B cell (primary cell): ENCODE measurements at regions not wholly inside any gene's neighbourhood (a gene's known extent, or its start where the extent isn't known, plus 50 kb on each side); places are given as distances from the start of the nearest gene placed in this dataset.

ENCODE experiments used
- ATAC-seq: fragments of 200-7000 bp; cut with Tn5 transposase; one replicate; pipeline ENCODE4 v1.10.0; 2021; ENCODE audit warnings: low read depth, mild to moderate bottlenecking, moderate number of reproducible peaks, moderate library complexity
- CTCF ChIA-PET: fragments of 350-600 bp; sonication (Branson Sonifier 250); formaldehyde crosslinking; loops from one replicate; lab custom pipeline; 2021; ENCODE audit warnings: antibody characterized with exemption, inconsistent platforms; lab: Charles Lee
- POLR2A ChIA-PET: fragments of 350-600 bp; sonication (Branson Sonifier 250); formaldehyde crosslinking; loops from one replicate; lab custom pipeline; 2021; ENCODE audit warnings: antibody characterized with exemption; lab: Charles Lee
- DNase-seq: peaks from one replicate; pipeline ENCODE4 v3.0.0; 2013
- H2AFZ ChIP-seq: 2 replicates; pipeline ENCODE4 v1.6.1; 2012; ENCODE audit warnings: mild to moderate bottlenecking, low read depth, low read length; ENCODE audit not compliant: insufficient read depth, poor library complexity, severe bottlenecking
- H3K27ac ChIP-seq, 2 donors: 1 replicate in 1 of 2; 2 replicates in 1 of 2; pipeline ENCODE4 v1.5.1; 2012 to 2013; ENCODE audit warnings: low read length in 2 of 2, mild to moderate bottlenecking in 2 of 2, moderate library complexity in 1 of 2
- H3K27me3 ChIP-seq, 4 experiments: fragments of 200-600 bp in 1 of 4; sonication (generic) in 1 of 4; replicated peaks in 1 of 4; 1 replicate in 2 of 4; 2 replicates in 2 of 4; pipeline versions ENCODE4 v1.6.1 to v1.7.0; 2013 to 2016; ENCODE audit warnings: low read length in 3 of 4, mild to moderate bottlenecking in 2 of 4, mixed read lengths in 1 of 4, moderate library complexity in 1 of 4; ENCODE audit not compliant: insufficient read depth in 4 of 4, control insufficient read depth in 3 of 4; ENCODE audit errors: control extremely low read depth in 1 of 4
- H3K36me3 ChIP-seq, 2 experiments: replicated peaks in 1 of 2; 1 replicate in 1 of 2; 2 replicates in 1 of 2; pipeline versions ENCODE4 v1.6.1 to v1.7.1; 2013; ENCODE audit warnings: low read length in 1 of 2; ENCODE audit not compliant: insufficient read depth in 2 of 2, control insufficient read depth in 1 of 2; ENCODE audit errors: control extremely low read depth in 1 of 2, extremely low read depth in 1 of 2
- H3K4me1 ChIP-seq, 2 donors: fragments of 200-600 bp in 1 of 2; sonication (generic) in 1 of 2; 1 replicate in 1 of 2; 2 replicates in 1 of 2; pipeline versions ENCODE4 v1.5.1 to v1.6.1; 2013 to 2017; ENCODE audit warnings: low read length in 2 of 2; ENCODE audit not compliant: control insufficient read depth in 2 of 2, insufficient read depth in 2 of 2
- H3K4me2 ChIP-seq: replicated peaks from 2 replicates; pipeline ENCODE3; 2012; ENCODE audit warnings: mild to moderate bottlenecking, low read depth, low read length; ENCODE audit not compliant: poor library complexity, severe bottlenecking
- H3K4me3 ChIP-seq, 5 experiments: fragments of 200-600 bp in 1 of 5; sonication (generic) in 1 of 5; 1 replicate in 3 of 5; 2 replicates in 2 of 5; pipeline versions ENCODE4 v1.5.1 to v1.7.0; 2011 to 2016; ENCODE audit warnings: low read length in 4 of 5, mild to moderate bottlenecking in 4 of 5, low read depth in 2 of 5, control low read depth in 1 of 5, moderate library complexity in 1 of 5; ENCODE audit not compliant: insufficient read depth in 1 of 5; ENCODE audit errors: control extremely low read depth in 1 of 5, extremely low read depth in 1 of 5
- H3K79me2 ChIP-seq: fragments of 200-600 bp; sonication (generic); one replicate; pipeline ENCODE4 v1.6.0; 2016; ENCODE audit warnings: low read length; ENCODE audit not compliant: control insufficient read depth, insufficient read depth
- H3K9ac ChIP-seq: fragments of 200-600 bp; sonication (generic); 2 replicates; pipeline ENCODE4 v1.6.1; 2017; ENCODE audit warnings: mild to moderate bottlenecking, low read length, moderate library complexity
- H3K9me3 ChIP-seq, 3 donors: one replicate each; pipeline versions ENCODE4 v1.6.1 to v1.7.1; 2013; ENCODE audit warnings: low read length in 2 of 3; ENCODE audit not compliant: control insufficient read depth in 2 of 3, insufficient read depth in 1 of 3; ENCODE audit errors: control extremely low read depth in 1 of 3
- H4K20me1 ChIP-seq: 2 replicates; pipeline ENCODE4 v1.6.0; 2012; ENCODE audit warnings: mild to moderate bottlenecking, low read length; ENCODE audit not compliant: insufficient read depth, control insufficient read depth, poor library complexity, severe bottlenecking
- H3K27ac Mint-ChIP-seq: one replicate; pipeline ENCODE4 v1.8.0; 2021; ENCODE audit warnings: mixed read lengths
- H3K27me3 Mint-ChIP-seq: one replicate; pipeline ENCODE4 v1.8.0; 2021; ENCODE audit warnings: mixed read lengths
- H3K4me1 Mint-ChIP-seq: one replicate; pipeline ENCODE4 v1.8.0; 2021; ENCODE audit warnings: mixed read lengths
- H3K4me3 Mint-ChIP-seq: one replicate; pipeline ENCODE4 v1.8.0; 2021; ENCODE audit warnings: mixed read lengths
- H3K9me3 Mint-ChIP-seq: one replicate; pipeline ENCODE4 v1.8.0; 2022; ENCODE audit warnings: mixed read lengths; ENCODE audit not compliant: insufficient read depth
- EZH2 ChIP-seq: IDR thresholded peaks from 2 replicates; pipeline ENCODE4 v1.6.1; 2012; ENCODE audit warnings: borderline replicate concordance, low read depth, mild to moderate bottlenecking, moderate library complexity, low read length; ENCODE audit not compliant: insufficient read depth, poor library complexity, severe bottlenecking
- WGBS: methylation state at CpG from one replicate; pipeline ENCODE4 v1.1.5; 2013; ENCODE audit warnings: missing lambda C conversion rate; ENCODE audit not compliant: insufficient coverage; 5-methylcytosine and 5-hydroxymethylcytosine counted together
- intact Hi-C: fragments of 100-400 bp; cut with micrococcal nuclease; formaldehyde crosslinking; loops from one replicate; pipeline ENCODE4 v1.10.0; 2022
- TF ChIP-seq, protein P1 (sequence below): fragments of 200-600 bp; IDR thresholded peaks from one replicate; pipeline ENCODE4 v1.8.0; 2022; ENCODE audit warnings: antibody characterized with exemption, mild to moderate bottlenecking

DNA sequence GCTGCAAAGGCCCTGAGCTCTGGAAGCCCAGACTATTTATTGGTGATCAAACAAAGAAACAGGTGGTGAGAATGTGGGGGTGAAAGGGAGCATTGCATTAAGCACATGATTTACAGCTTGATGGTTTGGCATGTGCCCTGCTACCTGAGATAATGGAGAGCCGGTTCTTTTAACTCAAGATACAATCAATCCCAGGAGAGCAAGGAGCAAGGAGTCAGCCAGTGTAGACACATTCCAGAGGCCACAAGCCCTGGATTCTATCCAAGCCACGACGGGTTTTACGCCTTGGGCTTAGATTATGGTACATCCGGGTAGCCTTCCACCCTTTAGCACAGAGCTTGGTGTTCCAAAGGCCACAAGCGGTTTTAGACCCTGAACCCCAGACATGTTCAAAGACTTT, 292.2 kb downstream of the CYLC2 start:
- Histone ChIP-seq H3K4me3 (no peak overlapping the region), H2AFZ (no peak overlapping the region), H3K4me1 (no peaks in the 10 kb centered on the region), H3K4me2 (no peak overlapping the region), H3K79me2 (no peaks in the 10 kb centered on the region), H3K27ac (no peak overlapping the region), H3K36me3 (no peaks in the 10 kb centered on the region), H3K27me3 (no peaks in the 10 kb centered on the region), H3K9me3 (no peaks in the 10 kb centered on the region), H3K9ac (no peak overlapping the region), H4K20me1 (no peaks in the 10 kb centered on the region)
- Mint-ChIP-seq H3K4me1 (no peaks in the 10 kb centered on the region), H3K9me3 (no peaks in the 10 kb centered on the region), H3K27ac (no peak overlapping the region), H3K27me3 (no peaks in the 10 kb centered on the region), H3K4me3 (no peak overlapping the region)
- ChIA-PET CTCF (interaction anchor here (0.6 kb wide), 1 partner anchor 67 kb away, joined by 3 read pairs; no protein-coding TSS in a partner anchor), POLR2A (no interaction called here)
- ATAC-seq (no peak), DNase-seq (no peak)
- TF ChIP-seq, protein P1, sequence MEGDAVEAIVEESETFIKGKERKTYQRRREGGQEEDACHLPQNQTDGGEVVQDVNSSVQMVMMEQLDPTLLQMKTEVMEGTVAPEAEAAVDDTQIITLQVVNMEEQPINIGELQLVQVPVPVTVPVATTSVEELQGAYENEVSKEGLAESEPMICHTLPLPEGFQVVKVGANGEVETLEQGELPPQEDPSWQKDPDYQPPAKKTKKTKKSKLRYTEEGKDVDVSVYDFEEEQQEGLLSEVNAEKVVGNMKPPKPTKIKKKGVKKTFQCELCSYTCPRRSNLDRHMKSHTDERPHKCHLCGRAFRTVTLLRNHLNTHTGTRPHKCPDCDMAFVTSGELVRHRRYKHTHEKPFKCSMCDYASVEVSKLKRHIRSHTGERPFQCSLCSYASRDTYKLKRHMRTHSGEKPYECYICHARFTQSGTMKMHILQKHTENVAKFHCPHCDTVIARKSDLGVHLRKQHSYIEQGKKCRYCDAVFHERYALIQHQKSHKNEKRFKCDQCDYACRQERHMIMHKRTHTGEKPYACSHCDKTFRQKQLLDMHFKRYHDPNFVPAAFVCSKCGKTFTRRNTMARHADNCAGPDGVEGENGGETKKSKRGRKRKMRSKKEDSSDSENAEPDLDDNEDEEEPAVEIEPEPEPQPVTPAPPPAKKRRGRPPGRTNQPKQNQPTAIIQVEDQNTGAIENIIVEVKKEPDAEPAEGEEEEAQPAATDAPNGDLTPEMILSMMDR, result no peak
- no peak for TF ChIP-seq EZH2
- intact Hi-C loops, result no loop called here
- WGBS, result 92% methylated on average over 5 of the region's 6 CpGs

DNA sequence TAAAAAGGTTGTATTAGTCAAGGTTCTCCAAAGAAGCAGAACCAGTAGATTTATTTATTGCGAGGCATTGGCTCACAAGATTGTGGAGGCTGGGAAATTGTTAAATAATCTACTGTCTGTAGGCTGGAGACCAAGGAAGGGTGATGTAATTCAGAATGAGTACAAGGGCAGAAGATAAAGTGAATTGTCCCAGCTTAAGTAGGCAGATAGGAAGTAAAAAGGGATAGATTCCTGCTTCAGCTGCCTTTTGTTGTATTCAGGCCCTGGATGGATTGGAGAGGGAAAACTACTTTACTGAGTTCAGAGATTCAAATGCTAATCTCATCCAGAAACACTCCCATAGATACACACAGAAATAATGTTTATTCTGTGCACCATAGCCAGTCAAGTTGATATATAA, 301.1 kb downstream of the CYLC2 start:
- no peak for TF ChIP-seq EZH2
- TF ChIP-seq, protein P1, result no peak
- Histone ChIP-seq H3K4me2 (no peak overlapping the region), H3K79me2 (no peaks in the 10 kb centered on the region), H3K9me3 (no peaks in the 10 kb centered on the region), H3K4me1 (no peaks in the 10 kb centered on the region), H4K20me1 (no peaks in the 10 kb centered on the region), H3K4me3 (no peak overlapping the region), H3K27me3 (no peaks in the 10 kb centered on the region), H2AFZ (no peak overlapping the region), H3K36me3 (no peaks in the 10 kb centered on the region), H3K27ac (no peak overlapping the region), H3K9ac (no peak overlapping the region)
- Mint-ChIP-seq H3K27ac (no peak overlapping the region), H3K4me3 (no peak overlapping the region), H3K27me3 (no peaks in the 10 kb centered on the region), H3K4me1 (no peaks in the 10 kb centered on the region), H3K9me3 (no peaks in the 10 kb centered on the region)
- WGBS, result 89% methylated on average over 1 of the region's 1 CpG
- ChIA-PET CTCF (no interaction called here), POLR2A (no interaction called here)
- no peak for ATAC-seq
- DNase-seq, result no peak
- intact Hi-C loops, result no loop called here
